HG02885 (cell line): ENCODE measurements at regions not wholly inside any gene's neighbourhood (a gene's known extent, or its start where the extent isn't known, plus 50 kb on each side); places are given as distances from the start of the nearest gene placed in this dataset.

Experiments used
- ATAC-seq: cut with Tn5 transposase; IDR thresholded peaks from one replicate; pipeline ENCODE4 v1.9.1; 2021; ENCODE audit warnings: mild to moderate bottlenecking; ENCODE audit not compliant: unreplicated experiment, poor library complexity

GRCh38 chr2:76469066-76469465 lies 758.4 kb upstream of the GCFC2 start:
- ATAC-seq: no peak

GRCh38 chr2:76467326-76467725 lies 756.6 kb upstream of the GCFC2 start:
- no peak for ATAC-seq

- no peak for ATAC-seq
Observed at GRCh38 chr2:76464310-76464709, 753.6 kb upstream of the GCFC2 start.

GRCh38 chr2:76461431-76461830 lies 750.7 kb upstream of the GCFC2 start:
- no peak for ATAC-seq

- no peak for ATAC-seq
Observed at GRCh38 chr2:76455910-76456309, 745.2 kb upstream of the GCFC2 start.

- peak; percentile 42 for ATAC-seq
Observed at GRCh38 chr2:76450024-76450475, 739.3 kb upstream of the GCFC2 start.

GRCh38 chr2:76448956-76449355 lies 738.2 kb upstream of the GCFC2 start:
- no peak for ATAC-seq

- ATAC-seq: no peak
Observed at GRCh38 chr2:76447294-76447693, 736.6 kb upstream of the GCFC2 start.

- ATAC-seq: no peak
Observed at GRCh38 chr2:76446872-76447271, 736.2 kb upstream of the GCFC2 start.

- ATAC-seq: no peak
Observed at GRCh38 chr2:76445880-76446279, 735.2 kb upstream of the GCFC2 start.

- ATAC-seq: no peak
Observed at GRCh38 chr2:76444732-76445131, 734.0 kb upstream of the GCFC2 start.

- ATAC-seq: no peak
Observed at GRCh38 chr2:76437564-76437963, 726.8 kb upstream of the GCFC2 start.

- no peak for ATAC-seq
Observed at GRCh38 chr2:76429374-76429773, 718.7 kb upstream of the GCFC2 start.

GRCh38 chr2:76427452-76427851 lies 716.7 kb upstream of the GCFC2 start:
- ATAC-seq: no peak

GRCh38 chr2:76415821-76416220 lies 705.1 kb upstream of the GCFC2 start:
- ATAC-seq: peak; percentile 87

- ATAC-seq: no peak
Observed at GRCh38 chr2:76413436-76413835, 702.7 kb upstream of the GCFC2 start.

GRCh38 chr2:76406134-76406855 lies 695.6 kb upstream of the GCFC2 start:
- no peak for ATAC-seq

GRCh38 chr2:76393356-76393755 lies 682.6 kb upstream of the GCFC2 start:
- ATAC-seq: no peak

GRCh38 chr2:76391678-76392077 lies 681.0 kb upstream of the GCFC2 start:
- no peak for ATAC-seq

- ATAC-seq: no peak
Observed at GRCh38 chr2:76387294-76387693, 676.6 kb upstream of the GCFC2 start.

- ATAC-seq: no peak
Observed at GRCh38 chr2:76385943-76386342, 675.2 kb upstream of the GCFC2 start.

- ATAC-seq: no peak
Observed at GRCh38 chr2:76381624-76382023, 670.9 kb upstream of the GCFC2 start.
